AG04450 (cell line): ENCODE measurements at regions not wholly inside any gene's neighbourhood (a gene's known extent, or its start where the extent isn't known, plus 50 kb on each side); places are given as distances from the start of the nearest gene placed in this dataset.

ENCODE experiments used
- CTCF ChIA-PET: fragments of 300-600, 350-600 bp; formaldehyde crosslinking; extraction: SDS; loops from one replicate; lab custom pipeline; 2022; ENCODE audit warnings: antibody characterized with exemption, inconsistent platforms; lab: Charles Lee
- POLR2A ChIA-PET: fragments of 350-600 bp; formaldehyde crosslinking; extraction: SDS; loops from one replicate; lab custom pipeline; 2021; ENCODE audit warnings: antibody characterized with exemption, inconsistent platforms; lab: Yijun Ruan, JAX
- DNase-seq: peaks from one replicate; pipeline ENCODE4 v3.0.0-alpha.2; 2011; ENCODE audit warnings: low read depth, low spot score
- H3K27ac ChIP-seq: one replicate; pipeline ENCODE4 v1.5.1; 2012; ENCODE audit warnings: low read depth, low read length, control low read depth
- H3K27me3 ChIP-seq: one replicate; pipeline ENCODE4 v1.6.0; 2012; ENCODE audit warnings: low read length; ENCODE audit not compliant: control insufficient read depth, insufficient read depth
- H3K4me3 ChIP-seq: 2 replicates; pipeline ENCODE4 v1.5.1; 2011; ENCODE audit warnings: mild to moderate bottlenecking, low read depth, low read length, control low read depth
- H3K9me3 ChIP-seq: 2 replicates; pipeline ENCODE4 v1.5.1; 2012; ENCODE audit warnings: low read length; ENCODE audit not compliant: control insufficient read depth, insufficient read depth
- CTCF ChIP-seq: IDR thresholded peaks from 2 replicates; pipeline ENCODE4 v1.5.1; 2011; ENCODE audit warnings: low read depth, low read length, control low read depth, inconsistent platforms

DNA sequence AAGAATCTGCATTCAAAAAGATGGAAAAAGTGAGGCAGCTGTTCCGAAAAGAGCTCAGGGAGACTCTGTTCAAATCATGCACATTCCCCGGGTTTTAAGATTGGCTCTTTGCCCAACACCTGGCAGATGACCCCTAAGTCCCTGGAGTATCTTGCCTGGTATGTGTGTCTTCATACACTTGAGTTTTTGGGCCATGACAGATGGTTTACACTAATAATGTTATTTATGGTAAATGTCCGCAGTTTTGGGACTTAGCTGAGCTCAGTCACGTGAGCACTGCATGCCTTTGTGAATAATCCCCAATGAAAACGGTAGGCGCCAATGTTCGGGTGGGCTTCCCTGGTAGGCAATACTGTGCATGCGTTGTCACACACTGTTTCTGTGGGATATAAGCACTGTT, 316.1 kb downstream of the PRDM9 start:
- ChIA-PET CTCF (no interaction called here), POLR2A (no interaction called here)
- Histone ChIP-seq H3K27ac (no peak overlapping the region), H3K27me3 (no peaks in the 10 kb centered on the region), H3K4me3 (no peak overlapping the region), H3K9me3 (peaks cover 12% of the 10 kb centered on the region; the same call in 1 of the 2 replicates)
- no peak for DNase-seq
- TF ChIP-seq CTCF = no peak

- no peak for DNase-seq
- no peak for TF ChIP-seq CTCF
- Histone ChIP-seq H3K9me3 (peaks cover 10% of the 10 kb centered on the region; the same call in 1 of the 2 replicates), H3K27me3 (no peaks in the 10 kb centered on the region), H3K27ac (no peak overlapping the region), H3K4me3 (no peak overlapping the region)
- ChIA-PET CTCF (no interaction called here), POLR2A (no interaction called here)
Observed at GRCh38 chr5:23825196-23825595, 317.8 kb downstream of the PRDM9 start.

- no peaks in the 10 kb centered on the region for H3K27me3 ChIP-seq
- CTCF ChIA-PET = no interaction called here
- H3K9me3 ChIP-seq = no peaks in the 10 kb centered on the region
- no peak overlapping the region for H3K4me3 ChIP-seq
- TF ChIP-seq CTCF = no peak
- DNase-seq = no peak
- H3K27ac ChIP-seq = no peak overlapping the region
- POLR2A ChIA-PET = no interaction called here
Observed at GRCh38 chr5:23840083-23840482, 332.7 kb downstream of the PRDM9 start.

GRCh38 chr5:23864786-23865185, 357.4 kb downstream of the PRDM9 start:
- Histone ChIP-seq H3K27ac (no peak overlapping the region), H3K27me3 (no peaks in the 10 kb centered on the region), H3K4me3 (no peak overlapping the region), H3K9me3 (peaks cover 17% of the 10 kb centered on the region)
- CTCF ChIA-PET = no interaction called here
- no peak for TF ChIP-seq CTCF
- POLR2A ChIA-PET = no interaction called here
- no peak for DNase-seq

GRCh38 chr5:23877847-23878246, 370.4 kb downstream of the PRDM9 start:
- no peak for DNase-seq
- POLR2A ChIA-PET = no interaction called here
- no peaks in the 10 kb centered on the region for H3K27me3 ChIP-seq
- no peak overlapping the region for H3K27ac ChIP-seq
- no peak for TF ChIP-seq CTCF
- CTCF ChIA-PET = no interaction called here
- H3K4me3 ChIP-seq = no peak overlapping the region
- H3K9me3 ChIP-seq = peaks cover 17% of the 10 kb centered on the region
